GM12878 (cell line): ENCODE measurements at regions not wholly inside any gene's neighbourhood (a gene's known extent, or its start where the extent isn't known, plus 50 kb on each side); places are given as distances from the start of the nearest gene placed in this dataset. TPM values are rescaled to one million over a fixed set of nuclear protein-coding genes. Genes with fewer than 3 reads are reported as not detected.

Experiments
- microRNA counts: library from miRNA; unstranded; fragments of <30 nt; microRNA quantifications from one replicate; lab custom pipeline; 2016
- microRNA-seq: library from miRNA; unstranded; fragments of <30 nt; microRNA quantifications from one replicate; pipeline ENCODE4, GENCODE V29; 2018
- small RNA-seq: library from RNA; depleted of rRNA; stranded (forward); fragments of <200 nt; gene quantifications from one replicate; pipeline ENCODE3, GENCODE V24; 2014

MicroRNA genes in the stretch of these regions (microRNA counts, 767-probe panel; counts per million panel counts)
- microRNA hsa-let-7c (lab: Ali Mortazavi, UCI): 2,618 counts per million, percentile 85 among the panel's probes with 10 or more counts
- 3,604 counts per million, percentile 93 among the panel's probes with 10 or more counts for microRNA hsa-miR-99a-5p (lab: Ali Mortazavi, UCI)

Small RNAs in the stretch of these regions (microRNA-seq; reads per million reads assigned to microRNA genes)
- gene MIR125B2 (11.1 reads per million, percentile 44 among the genes with 10 or more reads in this experiment), gene MIR99A (4,816 reads per million, percentile 95 among the genes with 10 or more reads in this experiment), gene MIRLET7C (101 reads per million, percentile 74 among the genes with 10 or more reads in this experiment)

Small RNAs in the stretch of these regions (small RNA-seq; reads per million reads assigned to genes)
- 162 reads per million, percentile 99 among the genes with 10 or more reads in this experiment for gene MIR125B2
- 273 reads per million, percentile 99 among the genes with 10 or more reads in this experiment for gene MIR99A
- gene MIRLET7C: 268 reads per million, percentile 99 among the genes with 10 or more reads in this experiment
- not detected for gene RNU1-98P
- gene RNU6-113P: not detected
- gene RNU6-426P: not detected
- not detected for gene SNORD74B
